ENCODE measurements at regions not wholly inside any gene's neighbourhood (a gene's known extent, or its start where the extent isn't known, plus 50 kb on each side); places are given as distances from the start of the nearest gene placed in this dataset.

DNA sequence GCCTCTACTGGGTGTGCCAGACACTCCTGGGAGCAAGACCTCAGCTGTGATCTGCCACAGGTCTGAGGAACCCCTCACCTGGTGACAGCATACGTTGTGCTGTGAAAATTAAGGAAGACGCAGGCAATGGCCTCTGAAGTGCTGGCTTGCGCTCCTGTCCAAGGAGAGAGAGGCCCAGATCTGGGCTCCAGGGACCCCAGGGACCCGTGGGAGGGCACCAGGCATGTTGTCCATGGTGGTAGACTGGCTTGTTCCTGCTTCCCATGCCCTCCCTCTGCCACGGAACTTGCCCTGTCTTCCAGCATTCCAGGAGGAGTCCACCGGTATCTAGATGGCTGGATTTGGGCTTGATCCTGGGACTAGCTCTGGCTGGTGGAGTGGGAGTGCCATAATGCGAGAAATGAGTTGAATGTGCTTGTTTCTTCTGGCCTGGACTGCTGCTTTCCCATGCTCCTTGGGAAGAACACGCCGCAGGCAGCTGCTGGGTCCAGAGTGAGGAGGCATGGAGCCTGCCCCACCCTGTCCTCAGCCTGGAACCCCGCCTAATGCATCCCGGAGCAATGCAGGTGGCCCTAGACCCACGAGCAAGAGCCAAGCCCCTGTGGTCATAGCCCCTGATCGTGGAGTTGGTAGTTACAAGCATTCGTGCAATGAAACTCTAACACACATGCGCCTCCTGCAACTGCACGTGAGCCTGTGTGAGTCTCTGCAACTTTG lies 190.2 kb downstream of the TEX29 start:
- TF ChIP-seq EZH2 (IDR thresholded peaks at IDR 0.05; ENCODE audit: insufficient read depth, low read length) = no peak
- TF ChIP-seq CTCF (IDR thresholded peaks at IDR 0.05; ENCODE audit: insufficient read depth, low read depth, low read length) = no peak
- H4K20me1 ChIP-seq (ENCODE audit: insufficient read depth, low read length) = no peaks in the 10 kb centered on the region
- H3K4me3 ChIP-seq (ENCODE audit: insufficient read depth, low read depth, low read length) = no peak overlapping the region
- Mint-ChIP-seq H3K9me3 (ENCODE audit: unreplicated experiment) (peaks cover 2% of the 10 kb centered on the region), H3K36me3 (ENCODE audit: low read depth, unreplicated experiment) (no peaks in the 10 kb centered on the region), H3K27me3 (ENCODE audit: low read depth, unreplicated experiment) (peaks cover 52% of the 10 kb centered on the region), H3K4me3 (ENCODE audit: unreplicated experiment) (no peak overlapping the region), H3K4me1 (ENCODE audit: low read depth, unreplicated experiment) (peaks cover 5% of the 10 kb centered on the region), H3K27ac (ENCODE audit: unreplicated experiment) (no peak overlapping the region)
- no peak overlapping the region for H3K27ac ChIP-seq (ENCODE audit: low read depth, low read length)
- H3K9me3 ChIP-seq (ENCODE audit: insufficient read depth, low read depth, low read length) = no peaks in the 10 kb centered on the region
- H2AFZ ChIP-seq (ENCODE audit: low read depth, low read length) = no peak overlapping the region
- DNase-seq (ENCODE audit: low read depth) (no peak), FAIRE-seq (no peak)
- H3K36me3 ChIP-seq (ENCODE audit: insufficient read depth, low read length) = no peaks in the 10 kb centered on the region
- no peak overlapping the region for H3K4me2 ChIP-seq (ENCODE audit: low read length)
- H3K79me2 ChIP-seq (ENCODE audit: insufficient read depth, low read length) = no peaks in the 10 kb centered on the region
- no peaks in the 10 kb centered on the region for H3K4me1 ChIP-seq (ENCODE audit: insufficient read depth, low read length)
- no peak overlapping the region for H3K9ac ChIP-seq (ENCODE audit: low read length)
- H3K27me3 ChIP-seq (ENCODE audit: insufficient read depth, low read length) = no peaks in the 10 kb centered on the region

GRCh38 chr13:111511219-111511732 lies 190.8 kb downstream of the TEX29 start:
- H3K36me3 Mint-ChIP-seq (ENCODE audit: low read depth, unreplicated experiment) = no peaks in the 10 kb centered on the region
- no peak overlapping the region for H3K4me2 ChIP-seq (ENCODE audit: low read length)
- H3K27ac Mint-ChIP-seq (ENCODE audit: unreplicated experiment) = no peak overlapping the region
- DNase-seq (ENCODE audit: low read depth) (no peak), FAIRE-seq (no peak)
- no peak overlapping the region for H3K4me3 Mint-ChIP-seq (ENCODE audit: unreplicated experiment)
- no peak overlapping the region for H3K4me3 ChIP-seq (ENCODE audit: insufficient read depth, low read depth, low read length)
- H3K4me1 ChIP-seq (ENCODE audit: insufficient read depth, low read length) = no peaks in the 10 kb centered on the region
- no peaks in the 10 kb centered on the region for H3K36me3 ChIP-seq (ENCODE audit: insufficient read depth, low read length)
- H3K79me2 ChIP-seq (ENCODE audit: insufficient read depth, low read length) = no peaks in the 10 kb centered on the region
- no peaks in the 10 kb centered on the region for H3K27me3 ChIP-seq (ENCODE audit: insufficient read depth, low read length)
- H3K9ac ChIP-seq (ENCODE audit: low read length) = no peak overlapping the region
- H3K9me3 Mint-ChIP-seq (ENCODE audit: unreplicated experiment) = peaks cover 2% of the 10 kb centered on the region
- H2AFZ ChIP-seq (ENCODE audit: low read depth, low read length) = no peak overlapping the region
- no peaks in the 10 kb centered on the region for H4K20me1 ChIP-seq (ENCODE audit: insufficient read depth, low read length)
- H3K4me1 Mint-ChIP-seq (ENCODE audit: low read depth, unreplicated experiment) = peaks cover 5% of the 10 kb centered on the region
- no peaks in the 10 kb centered on the region for H3K9me3 ChIP-seq (ENCODE audit: insufficient read depth, low read depth, low read length)
- no peak overlapping the region for H3K27ac ChIP-seq (ENCODE audit: low read depth, low read length)
- TF ChIP-seq CTCF (IDR thresholded peaks at IDR 0.05; ENCODE audit: insufficient read depth, low read depth, low read length) = no peak
- TF ChIP-seq EZH2 (IDR thresholded peaks at IDR 0.05; ENCODE audit: insufficient read depth, low read length) = no peak
- peaks cover 53% of the 10 kb centered on the region for H3K27me3 Mint-ChIP-seq (ENCODE audit: low read depth, unreplicated experiment)
